HepG2 (cell line): ENCODE measurements at regions not wholly inside any gene's neighbourhood (a gene's known extent, or its start where the extent isn't known, plus 50 kb on each side); places are given as distances from the start of the nearest gene placed in this dataset.

Experiments
- ATAC-seq: fragments of 200-7000 bp; cut with Tn5 transposase; 3 replicates; pipeline ENCODE4 v1.9.1; 2020; ENCODE audit warnings: mild to moderate bottlenecking, moderate library complexity
- BruUV-seq: library from RNA; stranded (reverse); fragments of 400-500 nt; replicated peaks from 2 replicates; lab custom pipeline; 2021; lab: Mats Ljungman, UMichigan
- CTCF ChIA-PET: fragments of 300-600 bp; formaldehyde crosslinking; extraction: SDS; loops from one replicate; lab custom pipeline; 2021; ENCODE audit warnings: low total read pairs, inconsistent platforms, low intra/inter-chr PET ratio; lab: Yijun Ruan, JAX
- POLR2A ChIA-PET: fragments of 350-600 bp; sonication (Branson Sonifier 250); formaldehyde crosslinking; loops from one replicate; lab custom pipeline; 2020; ENCODE audit warnings: antibody characterized with exemption, inconsistent platforms; lab: Yijun Ruan, JAX
- DNase-seq: peaks from one replicate; pipeline ENCODE4 v3.0.0-alpha.2; 2015; ENCODE audit warnings: low spot score
- FAIRE-seq: peaks from 3 replicates; lab custom pipeline; 2011; peaks lifted over from hg19 to GRCh38; lab: Jason Lieb, UNC
- H2AFZ ChIP-seq: one replicate; pipeline ENCODE4 v1.6.1; 2011; ENCODE audit warnings: low read length, inconsistent platforms
- H3K27ac ChIP-seq: fragments of 300-600 bp; 3 replicates; pipeline ENCODE4 v1.8.0; 2011; ENCODE audit warnings: mixed run types, mild to moderate bottlenecking, mixed read lengths, low read length, inconsistent platforms; ENCODE audit not compliant: insufficient read depth; ENCODE audit errors: extremely low read length
- H3K27me3 ChIP-seq, 2 experiments: fragments of 200-600 bp in 1 of 2; 2 replicates in 1 of 2; 3 replicates in 1 of 2; pipeline versions ENCODE4 v1.6.0 to v1.8.0; 2011; ENCODE audit warnings: low read length in 2 of 2, mild to moderate bottlenecking in 2 of 2, moderate library complexity in 2 of 2, inconsistent platforms in 1 of 2; ENCODE audit not compliant: insufficient read depth in 2 of 2, control insufficient read depth in 1 of 2
- H3K36me3 ChIP-seq, 2 experiments: fragments of 200-600 bp in 1 of 2; replicated peaks in 1 of 2; 2 replicates in 1 of 2; 3 replicates in 1 of 2; pipeline versions ENCODE4 v1.5.1 to v1.8.0; 2011; ENCODE audit warnings: low read length in 2 of 2, inconsistent platforms in 1 of 2; ENCODE audit not compliant: insufficient read depth in 2 of 2, control insufficient read depth in 1 of 2
- H3K4me1 ChIP-seq: 2 replicates; pipeline ENCODE4 v1.5.1; 2012; ENCODE audit warnings: low read length, inconsistent platforms; ENCODE audit not compliant: insufficient read depth
- H3K4me2 ChIP-seq: 2 replicates; pipeline ENCODE4 v1.6.0; 2011; ENCODE audit warnings: low read depth, low read length, inconsistent platforms
- H3K4me3 ChIP-seq, 3 experiments: fragments of 200-600 bp in 1 of 3; sonication (generic), shearing (Covaris generic) in 1 of 3; replicated peaks in 1 of 3; 2 replicates each; pipeline ENCODE4 v1.5.1; 2011 to 2016; ENCODE audit warnings: low read length in 3 of 3, inconsistent platforms in 2 of 3, low read depth in 2 of 3, mild to moderate bottlenecking in 2 of 3, control low read depth in 1 of 3, mixed read lengths in 1 of 3; ENCODE audit not compliant: insufficient read depth in 1 of 3
- H3K79me2 ChIP-seq: one replicate; pipeline ENCODE4 v1.6.1; 2011; ENCODE audit warnings: low read length, inconsistent platforms; ENCODE audit not compliant: insufficient read depth
- H3K9ac ChIP-seq: 2 replicates; pipeline ENCODE4 v1.6.0; 2011; ENCODE audit warnings: mild to moderate bottlenecking, low read depth, low read length, inconsistent platforms; ENCODE audit not compliant: insufficient read depth
- H3K9me3 ChIP-seq: 2 replicates; pipeline ENCODE4 v1.5.1; 2012; ENCODE audit warnings: mild to moderate bottlenecking, low read length
- H4K20me1 ChIP-seq: 2 replicates; pipeline ENCODE4 v1.6.0; 2011; ENCODE audit warnings: inconsistent platforms, mild to moderate bottlenecking, low read length, moderate library complexity; ENCODE audit not compliant: insufficient read depth
- AKAP8 ChIP-seq: sonication (generic); formaldehyde crosslinking; IDR thresholded peaks from 2 replicates; pipeline ENCODE4 v1.5.1; 2020; ENCODE audit warnings: mild to moderate bottlenecking, missing genetic modification reagents
- ARNT ChIP-seq: fragments of 450-650 bp; IDR thresholded peaks from 2 replicates; pipeline ENCODE4 v1.6.1; 2017
- ATRX ChIP-seq: sonication (generic); formaldehyde crosslinking; IDR thresholded peaks from 2 replicates; pipeline ENCODE4 v1.4.0; 2020; ENCODE audit warnings: missing genetic modification reagents, borderline replicate concordance
- ESRRA ChIP-seq: sonication (generic); formaldehyde crosslinking; IDR thresholded peaks from 2 replicates; pipeline ENCODE4 v1.5.1; 2020; ENCODE audit warnings: mild to moderate bottlenecking, low read depth, missing genetic modification reagents
- ISX ChIP-seq: sonication (generic); formaldehyde crosslinking; conservative IDR thresholded peaks from 2 replicates; pipeline ENCODE4 v1.5.0; 2020; ENCODE audit warnings: missing genetic modification reagents
- LBX2 ChIP-seq: sonication (generic); formaldehyde crosslinking; IDR thresholded peaks from 2 replicates; pipeline ENCODE4 v1.5.0; 2020; ENCODE audit warnings: missing genetic modification reagents, mild to moderate bottlenecking, borderline replicate concordance
- NCOR1 ChIP-seq: fragments of 200-600 bp; sonication (generic); IDR thresholded peaks from 2 replicates; pipeline ENCODE4 v1.7.0; 2017; ENCODE audit warnings: antibody characterized with exemption, low read length, borderline replicate concordance
- SKIL ChIP-seq: sonication (generic); formaldehyde crosslinking; IDR thresholded peaks from 2 replicates; pipeline ENCODE4 v1.8.0; 2022; ENCODE audit warnings: missing genetic modification reagents, mild to moderate bottlenecking, moderate library complexity, borderline replicate concordance
- SRSF9 ChIP-seq: fragments of 200-400 bp; formaldehyde crosslinking; IDR thresholded peaks from 2 replicates; pipeline ENCODE4 v1.6.1; 2018; ENCODE audit warnings: borderline replicate concordance, mild to moderate bottlenecking, low read depth, low read length; ENCODE audit not compliant: insufficient read depth, poor library complexity, severe bottlenecking
- ZNF740 ChIP-seq: sonication (generic); formaldehyde crosslinking; IDR thresholded peaks from 2 replicates; pipeline ENCODE4 v1.4.0; 2020; ENCODE audit warnings: missing genetic modification reagents
- ZNF770 ChIP-seq: sonication (generic); formaldehyde crosslinking; IDR thresholded peaks from 2 replicates; pipeline ENCODE4 v1.5.0; 2020; ENCODE audit warnings: mild to moderate bottlenecking, missing genetic modification reagents
- WGBS: methylation state at CpG from one replicate; pipeline ENCODE4 v1.1.6; 2017; ENCODE audit warnings: low lambda C conversion rate; 5-methylcytosine and 5-hydroxymethylcytosine counted together
- in situ Hi-C: cut with HindIII; loops from 2 replicates; pipeline ENCODE4 v1.10.0; 2017; ENCODE audit warnings: low pct_unique_long_range_greater_than_20kb; ENCODE audit not compliant: extremely low pct_ligation_motif_present
- intact Hi-C: fragments of 100-400 bp; cut with micrococcal nuclease; formaldehyde crosslinking; loops from one replicate; pipeline ENCODE4 v1.10.0; 2022; ENCODE audit not compliant: unreplicated experiment

- ATAC-seq: peak; percentile 28; the same call in 1 of the 3 replicates
- TF ChIP-seq SRSF9 (no peak), AKAP8 (CRISPR knock-in tag) (no peak), SKIL (CRISPR knock-in tag) (no peak), ZNF740 (CRISPR knock-in tag) (no peak), ARNT (no peak), ZNF770 (CRISPR knock-in tag) (no peak), NCOR1 (no peak), ISX (no peak), ESRRA (CRISPR knock-in tag) (no peak), LBX2 (CRISPR knock-in tag) (no peak), ATRX (CRISPR knock-in tag) (no peak)
- peaks cover 3 to 7% of the 10 kb centered on the region in 2 experiments; a peak in 4 of 5 replicates for H3K27me3 ChIP-seq
- H3K9me3 ChIP-seq: no peaks in the 10 kb centered on the region
- no peaks in the 10 kb centered on the region for H3K36me3 ChIP-seq
- ChIA-PET CTCF (no interaction called here), POLR2A (no interaction called here)
- H3K79me2 ChIP-seq: no peaks in the 10 kb centered on the region
- in situ Hi-C loops: no loop called here
- WGBS: 0% methylated on average over 3 of the region's 3 CpGs
- H4K20me1 ChIP-seq: no peaks in the 10 kb centered on the region
- no peak overlapping the region for H3K4me3 ChIP-seq
- BruUV-seq: no TSS peak
- H2AFZ ChIP-seq: no peak overlapping the region
- no peaks in the 10 kb centered on the region for H3K4me1 ChIP-seq
- intact Hi-C loops: no loop called here
- H3K9ac ChIP-seq: no peak overlapping the region
- no peak for FAIRE-seq
- no peak for DNase-seq
- no peak overlapping the region for H3K27ac ChIP-seq
- no peak overlapping the region for H3K4me2 ChIP-seq
Observed at GRCh38 chr2:151176661-151177060, 85.0 kb downstream of the RBM43 start.
